ENCODE measurements at regions not wholly inside any gene's neighbourhood (a gene's known extent, or its start where the extent isn't known, plus 50 kb on each side); places are given as distances from the start of the nearest gene placed in this dataset.

DNA sequence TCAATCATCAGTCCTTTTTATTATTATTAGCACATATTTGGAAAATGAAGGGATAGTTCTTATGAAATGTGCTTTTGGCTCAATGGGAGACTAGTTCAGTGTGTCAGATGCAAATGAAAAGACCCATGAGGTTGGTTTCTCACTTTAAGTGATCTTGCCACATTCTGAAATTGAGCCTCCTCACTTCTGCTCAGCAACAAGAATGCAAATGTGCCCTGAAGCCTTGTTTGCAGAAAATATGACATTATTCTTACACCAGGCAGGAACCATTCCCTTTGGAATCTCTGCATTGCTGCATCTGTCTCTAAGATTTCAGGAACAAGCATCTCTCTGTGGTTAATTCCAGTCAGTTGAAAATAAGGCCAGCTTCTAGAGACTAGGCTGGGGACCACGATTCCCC lies 186.1 kb upstream of the PLPP4 start:
- no peak for TF ChIP-seq EZH2 (IDR thresholded peaks at IDR 0.05; ENCODE audit: low read depth)
- TF ChIP-seq, protein P1, sequence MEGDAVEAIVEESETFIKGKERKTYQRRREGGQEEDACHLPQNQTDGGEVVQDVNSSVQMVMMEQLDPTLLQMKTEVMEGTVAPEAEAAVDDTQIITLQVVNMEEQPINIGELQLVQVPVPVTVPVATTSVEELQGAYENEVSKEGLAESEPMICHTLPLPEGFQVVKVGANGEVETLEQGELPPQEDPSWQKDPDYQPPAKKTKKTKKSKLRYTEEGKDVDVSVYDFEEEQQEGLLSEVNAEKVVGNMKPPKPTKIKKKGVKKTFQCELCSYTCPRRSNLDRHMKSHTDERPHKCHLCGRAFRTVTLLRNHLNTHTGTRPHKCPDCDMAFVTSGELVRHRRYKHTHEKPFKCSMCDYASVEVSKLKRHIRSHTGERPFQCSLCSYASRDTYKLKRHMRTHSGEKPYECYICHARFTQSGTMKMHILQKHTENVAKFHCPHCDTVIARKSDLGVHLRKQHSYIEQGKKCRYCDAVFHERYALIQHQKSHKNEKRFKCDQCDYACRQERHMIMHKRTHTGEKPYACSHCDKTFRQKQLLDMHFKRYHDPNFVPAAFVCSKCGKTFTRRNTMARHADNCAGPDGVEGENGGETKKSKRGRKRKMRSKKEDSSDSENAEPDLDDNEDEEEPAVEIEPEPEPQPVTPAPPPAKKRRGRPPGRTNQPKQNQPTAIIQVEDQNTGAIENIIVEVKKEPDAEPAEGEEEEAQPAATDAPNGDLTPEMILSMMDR (conservative IDR thresholded peaks at IDR 0.05), result no peak
